ENCODE measurements at regions not wholly inside any gene's neighbourhood (a gene's known extent, or its start where the extent isn't known, plus 50 kb on each side); places are given as distances from the start of the nearest gene placed in this dataset.

DNA sequence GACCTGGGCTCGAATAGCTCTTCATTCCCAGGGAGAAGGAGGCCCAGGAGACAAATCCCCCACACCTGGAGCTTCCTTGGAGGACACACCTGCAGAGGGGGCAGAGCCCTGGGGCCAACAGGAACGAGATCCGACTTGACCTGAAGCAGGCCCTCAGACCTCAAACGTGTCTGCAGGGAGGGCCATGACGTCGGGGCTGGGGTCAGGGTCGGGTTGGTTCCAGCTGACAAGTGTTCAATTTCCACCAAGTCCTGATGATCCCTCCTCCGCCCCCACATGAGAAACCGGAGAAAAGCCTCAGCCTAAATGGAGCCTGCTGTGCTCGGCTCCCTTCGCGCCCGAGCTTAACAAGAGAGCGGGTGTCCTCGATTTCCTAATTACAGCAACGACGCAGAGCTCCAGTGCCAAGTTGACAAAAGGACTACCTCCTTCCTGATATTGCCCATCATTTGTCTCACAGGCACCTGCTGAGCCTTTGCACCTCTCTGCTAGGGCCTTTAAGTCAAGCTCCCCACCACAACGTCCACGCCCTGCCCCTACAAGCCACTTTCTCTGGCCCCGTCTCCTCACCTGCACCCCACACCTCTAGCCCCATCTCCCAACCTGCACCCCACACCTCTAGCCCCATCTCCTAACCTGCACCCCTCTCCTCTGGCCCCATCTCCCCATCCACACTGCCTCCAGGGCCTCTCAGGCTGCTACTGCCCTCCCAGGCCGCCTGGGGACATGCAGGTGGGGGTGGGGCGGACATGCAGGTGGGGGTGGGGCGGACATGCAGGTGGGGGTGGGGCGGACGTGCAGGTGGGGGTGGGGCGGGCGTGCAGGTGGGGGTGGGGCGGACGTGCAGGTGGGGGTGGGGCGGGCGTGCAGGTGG, 519.4 kb downstream of the GLRX3 start:
- no peak for DNase-seq
- H3K9me3 ChIP-seq: peaks cover 5% of the 10 kb centered on the region
- intact Hi-C loops (cut with DNase I, micrococcal nuclease): no loop called here
- no peak for ATAC-seq
- H3K36me3 ChIP-seq (ENCODE audit: low read depth): no peaks in the 10 kb centered on the region
- TF ChIP-seq, protein P1, sequence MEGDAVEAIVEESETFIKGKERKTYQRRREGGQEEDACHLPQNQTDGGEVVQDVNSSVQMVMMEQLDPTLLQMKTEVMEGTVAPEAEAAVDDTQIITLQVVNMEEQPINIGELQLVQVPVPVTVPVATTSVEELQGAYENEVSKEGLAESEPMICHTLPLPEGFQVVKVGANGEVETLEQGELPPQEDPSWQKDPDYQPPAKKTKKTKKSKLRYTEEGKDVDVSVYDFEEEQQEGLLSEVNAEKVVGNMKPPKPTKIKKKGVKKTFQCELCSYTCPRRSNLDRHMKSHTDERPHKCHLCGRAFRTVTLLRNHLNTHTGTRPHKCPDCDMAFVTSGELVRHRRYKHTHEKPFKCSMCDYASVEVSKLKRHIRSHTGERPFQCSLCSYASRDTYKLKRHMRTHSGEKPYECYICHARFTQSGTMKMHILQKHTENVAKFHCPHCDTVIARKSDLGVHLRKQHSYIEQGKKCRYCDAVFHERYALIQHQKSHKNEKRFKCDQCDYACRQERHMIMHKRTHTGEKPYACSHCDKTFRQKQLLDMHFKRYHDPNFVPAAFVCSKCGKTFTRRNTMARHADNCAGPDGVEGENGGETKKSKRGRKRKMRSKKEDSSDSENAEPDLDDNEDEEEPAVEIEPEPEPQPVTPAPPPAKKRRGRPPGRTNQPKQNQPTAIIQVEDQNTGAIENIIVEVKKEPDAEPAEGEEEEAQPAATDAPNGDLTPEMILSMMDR (IDR thresholded peaks at IDR 0.05): no peak
- no peak overlapping the region for H3K4me3 ChIP-seq
- no peaks in the 10 kb centered on the region for H3K4me1 ChIP-seq (ENCODE audit: low read depth)

DNA sequence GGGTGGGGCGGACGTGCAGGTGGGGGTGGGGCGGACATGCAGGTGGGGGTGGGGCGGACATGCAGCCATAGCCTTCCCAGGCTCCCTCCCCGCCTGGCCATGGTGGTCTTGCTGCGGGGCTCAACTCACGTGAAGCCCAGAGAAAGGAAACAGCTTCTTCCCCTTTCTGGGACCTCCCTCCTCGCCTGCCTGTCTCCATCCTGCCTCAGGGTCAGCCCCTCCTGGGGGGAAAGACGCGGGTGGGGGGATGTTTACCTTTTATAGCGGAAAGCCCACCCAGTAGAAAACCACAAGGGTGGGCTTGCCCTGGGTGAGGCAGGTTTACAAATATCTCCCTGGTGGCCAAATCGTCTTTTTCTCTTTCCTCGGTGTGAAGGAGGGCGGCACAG, 520.0 kb downstream of the GLRX3 start:
- DNase-seq (no peak), ATAC-seq (no peak)
- H3K4me3 ChIP-seq: no peak overlapping the region
- intact Hi-C loops (cut with DNase I, micrococcal nuclease): no loop called here
- H3K4me1 ChIP-seq (ENCODE audit: low read depth): no peaks in the 10 kb centered on the region
- H3K9me3 ChIP-seq: peaks cover 9% of the 10 kb centered on the region
- H3K36me3 ChIP-seq (ENCODE audit: low read depth): no peaks in the 10 kb centered on the region
- TF ChIP-seq, protein P1 (IDR thresholded peaks at IDR 0.05): no peak

DNA sequence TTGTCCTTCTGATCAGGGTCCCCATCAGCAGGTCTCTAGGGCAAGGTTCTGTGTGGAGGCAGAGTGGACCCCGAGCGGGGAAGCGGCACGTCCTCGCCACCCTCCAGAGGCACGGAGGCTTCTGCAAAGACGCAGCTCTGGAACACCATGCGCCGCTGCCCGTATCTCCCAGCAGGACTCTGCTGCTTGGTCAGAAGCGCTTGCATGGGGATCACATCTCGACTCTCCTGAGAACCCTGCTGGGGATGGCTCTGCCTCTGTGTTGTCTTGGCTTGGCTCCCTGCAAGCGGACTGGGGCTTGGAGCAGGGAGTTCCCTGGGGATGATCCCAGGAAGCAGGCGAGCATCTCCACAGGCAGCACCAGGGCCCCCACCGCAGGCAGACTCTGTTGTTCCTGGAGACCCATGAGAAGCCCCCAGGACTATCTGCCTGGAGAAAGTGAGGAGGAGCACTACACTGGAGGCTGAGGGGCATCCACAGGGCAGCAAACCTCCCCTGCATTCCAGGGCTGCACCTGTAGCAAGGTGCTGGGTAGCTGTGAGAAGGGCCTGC, 520.5 kb downstream of the GLRX3 start:
- TF ChIP-seq, protein P1 (IDR thresholded peaks at IDR 0.05): no peak
- H3K4me1 ChIP-seq (ENCODE audit: low read depth): no peaks in the 10 kb centered on the region
- DNase-seq: no peak
- no peak overlapping the region for H3K4me3 ChIP-seq
- no peak for ATAC-seq
- peaks cover 9% of the 10 kb centered on the region for H3K9me3 ChIP-seq
- intact Hi-C loops (cut with DNase I, micrococcal nuclease): no loop called here
- no peaks in the 10 kb centered on the region for H3K36me3 ChIP-seq (ENCODE audit: low read depth)

DNA sequence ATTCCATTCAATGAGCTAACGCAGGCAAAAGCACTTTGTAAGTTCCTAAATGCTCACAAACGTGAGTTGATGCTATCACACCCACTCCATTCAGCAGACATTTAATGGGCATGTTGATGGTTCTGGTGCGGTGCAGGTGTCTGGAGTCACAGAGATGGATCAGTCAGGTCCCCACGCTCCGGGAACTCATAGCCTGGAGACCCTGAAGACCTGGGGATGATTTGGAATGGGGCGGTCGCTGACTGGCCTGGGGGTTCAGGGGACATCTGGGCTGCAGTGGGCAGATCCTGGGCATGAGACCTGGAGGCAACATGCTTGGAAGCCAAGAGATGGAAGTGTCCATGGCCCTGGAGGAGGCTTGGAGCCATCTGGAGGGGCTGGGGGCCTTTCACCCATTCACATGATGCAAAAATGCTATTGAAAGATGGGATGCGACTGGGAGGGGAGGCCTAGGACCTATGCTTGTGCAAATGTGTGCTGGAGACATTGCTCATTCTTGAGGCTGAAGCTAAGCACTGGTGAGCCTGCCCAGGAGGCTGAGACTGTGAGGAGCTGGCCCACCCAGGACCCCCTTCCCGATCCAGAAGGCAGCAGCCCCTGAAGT, 522.6 kb downstream of the GLRX3 start:
- ATAC-seq: no peak
- H3K4me1 ChIP-seq (ENCODE audit: low read depth): no peaks in the 10 kb centered on the region
- no peak overlapping the region for H3K4me3 ChIP-seq
- DNase-seq: no peak
- no peaks in the 10 kb centered on the region for H3K36me3 ChIP-seq (ENCODE audit: low read depth)
- TF ChIP-seq, protein P1 (IDR thresholded peaks at IDR 0.05): no peak
- intact Hi-C loops (cut with DNase I, micrococcal nuclease): no loop called here
- H3K9me3 ChIP-seq: peaks cover 9% of the 10 kb centered on the region

DNA sequence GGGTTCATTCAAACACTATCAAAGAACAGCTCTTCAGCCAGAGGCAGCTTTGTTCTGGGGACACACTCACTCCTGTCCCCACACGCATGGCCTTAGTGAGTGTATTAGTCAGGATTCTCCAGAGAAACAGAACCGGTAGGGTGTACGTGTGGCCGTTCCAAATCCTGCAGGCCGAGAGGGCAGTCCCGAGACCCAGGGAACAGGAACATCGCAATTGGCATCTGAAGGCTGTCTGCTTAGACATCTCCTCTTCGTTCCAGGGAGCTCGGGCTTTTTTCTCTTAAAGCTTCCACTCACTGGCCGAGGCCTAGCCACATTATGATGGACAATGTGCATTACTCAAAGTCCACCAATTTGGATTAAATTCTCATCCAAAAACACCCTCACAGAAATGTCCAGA, 523.3 kb downstream of the GLRX3 start:
- Histone ChIP-seq H3K4me3 (no peak overlapping the region), H3K36me3 (ENCODE audit: low read depth) (no peaks in the 10 kb centered on the region), H3K9me3 (peaks cover 10% of the 10 kb centered on the region), H3K4me1 (ENCODE audit: low read depth) (no peaks in the 10 kb centered on the region)
- DNase-seq (no peak), ATAC-seq (no peak)
- TF ChIP-seq, protein P1 (IDR thresholded peaks at IDR 0.05): no peak
- intact Hi-C loops (cut with DNase I, micrococcal nuclease): no loop called here
